Heart right ventricle (tissue), 16 donors: ENCODE measurements at regions not wholly inside any gene's neighbourhood (a gene's known extent, or its start where the extent isn't known, plus 50 kb on each side); places are given as distances from the start of the nearest gene placed in this dataset.

Experiments used
- ATAC-seq, 8 donors: fragments of 200-7000 bp; cut with Tn5 transposase; one replicate each; pipeline ENCODE4 v1.9.1; 2020; ENCODE audit warnings: mild to moderate bottlenecking in 8 of 8, moderate library complexity in 8 of 8, moderate number of reproducible peaks in 1 of 8
- DNase-seq, 2 donors: peaks; one replicate each; pipeline ENCODE4 v3.0.0-alpha.2; 2020
- H3K27ac ChIP-seq, 10 donors: fragments of 200-600 bp; sonication (generic) in 2 of 10; one replicate each; pipeline versions ENCODE4 v1.5.0 to v1.8.0; 2020 to 2022; ENCODE audit warnings: mild to moderate bottlenecking in 3 of 10
- H3K27me3 ChIP-seq, 7 donors: fragments of 200-600 bp; one replicate each; pipeline ENCODE4 v1.8.0; 2021 to 2022; ENCODE audit warnings: mild to moderate bottlenecking in 2 of 7
- H3K36me3 ChIP-seq, 9 donors: fragments of 200-600 bp; sonication (generic) in 1 of 9; one replicate each; pipeline versions ENCODE4 v1.5.0 to v1.8.0; 2020 to 2022; ENCODE audit warnings: mild to moderate bottlenecking in 2 of 9
- H3K4me1 ChIP-seq, 9 donors: fragments of 200-600 bp; sonication (generic) in 1 of 9; one replicate each; pipeline versions ENCODE4 v1.5.0 to v1.8.0; 2020 to 2022; ENCODE audit warnings: mild to moderate bottlenecking in 4 of 9
- H3K4me3 ChIP-seq, 10 donors: fragments of 200-600 bp; sonication (generic) in 2 of 10; one replicate each; pipeline versions ENCODE4 v1.5.0 to v1.8.0; 2020 to 2022; ENCODE audit warnings: mild to moderate bottlenecking in 7 of 10, moderate library complexity in 2 of 10
- H3K9me3 ChIP-seq, 11 donors: fragments of 200-600 bp in 10 of 11; sonication (generic) in 2 of 11; one replicate each; pipeline versions ENCODE4 v1.5.0 to v1.8.0; 2013 to 2022; ENCODE audit warnings: mild to moderate bottlenecking in 2 of 11, control low read depth in 1 of 11, moderate library complexity in 1 of 11
- WGBS, 2 donors: extraction: QIAGEN DNeasy Blood & Tissue Kit; methylation state at CpG; one replicate each; pipeline ENCODE4 v1.1.7; 2013; ENCODE audit warnings: inconsistent platforms in 1 of 2; 5-methylcytosine and 5-hydroxymethylcytosine counted together
- intact Hi-C, 10 donors: fragments of 100-400 bp; cut with DNase I; formaldehyde crosslinking; loops; one replicate each; pipeline versions ENCODE4 v1.11.1 to v1.14.2; 2022
- TF ChIP-seq, protein P1 (sequence below), 9 donors: fragments of 200-600 bp; sonication (generic) in 2 of 9; IDR thresholded peaks; one replicate each; pipeline versions ENCODE4 v1.5.0 to v1.8.0; 2021 to 2022; ENCODE audit warnings: antibody characterized with exemption in 9 of 9, mild to moderate bottlenecking in 5 of 9, moderate library complexity in 1 of 9
- donor health status: Arrhythmogenic right ventricular cardiomyopathy.
- donor health status: ischemic (EF 13 %, LVEDD 7.1; RV severe dilation, severe dysfunction).
- donor health status: healthy with polysubstance abuse.
- donor health status: DM: no; HTN: yes; CAD: no.
- donor health status: DM: no; HTN: no; CAD: no.
- donor health status: ischemic (EF 25% LVEDD 6.9; RV normal size, moderate dysfunction).
- donor health status: ischemic (EF 25% LVEDD 5.7; RV mildly dilated, moderate dysfunction).
- donor health status: healthy.
- donor health status: DM: yes; HTN: yes; CAD: no.
- donor health status: Ischemic cardiomyopathy.
- donor health status: ischemic (EF 35%, LVEDD 5.7; RV mildly dilated, moderate dysfunction).
- donor health status: nonischemic (EF 11% LVEDD 7.7; RV severe dilation, severe dysfunction).
- donor health status: DM: yes; HTN: yes; CAD: no.
- donor health status: PGD.
- donor health status: ischemic (EF 29% LVEDD 5.4; RV normal size, mild dysfunction).
- donor health status: nonischemic (EF 23%, LVEDD 6.1; RV moderate dilation, normal function).

DNA sequence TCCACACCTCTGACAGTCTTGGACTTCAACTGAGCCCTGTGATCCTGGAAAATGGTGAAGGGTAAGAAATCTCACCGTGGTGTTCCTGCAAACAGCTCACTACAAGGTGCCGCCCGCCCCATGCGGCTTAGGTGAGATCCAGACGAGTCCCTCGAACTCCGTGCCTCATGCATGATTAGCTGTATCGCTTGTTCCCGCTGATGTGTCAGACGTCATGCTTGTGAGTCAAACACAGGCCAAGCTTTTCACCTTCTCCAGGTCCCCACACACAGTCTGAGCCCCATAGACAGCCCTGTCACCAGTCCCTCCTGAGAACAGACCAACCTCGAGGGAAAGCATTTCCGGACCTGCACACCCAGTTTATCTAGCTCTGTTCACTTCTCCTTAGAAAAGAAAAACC lies 740.5 kb downstream of the GALR1 start:
- Histone ChIP-seq H3K4me3 (no peak overlapping the region), H3K27ac (no peak overlapping the region), H3K27me3 (peaks cover 0 to 3% (median 0%) of the 10 kb centered on the region in 7 donors), H3K4me1 (no peaks in the 10 kb centered on the region), H3K36me3 (no peaks in the 10 kb centered on the region), H3K9me3 (no peaks in the 10 kb centered on the region)
- TF ChIP-seq, protein P1, sequence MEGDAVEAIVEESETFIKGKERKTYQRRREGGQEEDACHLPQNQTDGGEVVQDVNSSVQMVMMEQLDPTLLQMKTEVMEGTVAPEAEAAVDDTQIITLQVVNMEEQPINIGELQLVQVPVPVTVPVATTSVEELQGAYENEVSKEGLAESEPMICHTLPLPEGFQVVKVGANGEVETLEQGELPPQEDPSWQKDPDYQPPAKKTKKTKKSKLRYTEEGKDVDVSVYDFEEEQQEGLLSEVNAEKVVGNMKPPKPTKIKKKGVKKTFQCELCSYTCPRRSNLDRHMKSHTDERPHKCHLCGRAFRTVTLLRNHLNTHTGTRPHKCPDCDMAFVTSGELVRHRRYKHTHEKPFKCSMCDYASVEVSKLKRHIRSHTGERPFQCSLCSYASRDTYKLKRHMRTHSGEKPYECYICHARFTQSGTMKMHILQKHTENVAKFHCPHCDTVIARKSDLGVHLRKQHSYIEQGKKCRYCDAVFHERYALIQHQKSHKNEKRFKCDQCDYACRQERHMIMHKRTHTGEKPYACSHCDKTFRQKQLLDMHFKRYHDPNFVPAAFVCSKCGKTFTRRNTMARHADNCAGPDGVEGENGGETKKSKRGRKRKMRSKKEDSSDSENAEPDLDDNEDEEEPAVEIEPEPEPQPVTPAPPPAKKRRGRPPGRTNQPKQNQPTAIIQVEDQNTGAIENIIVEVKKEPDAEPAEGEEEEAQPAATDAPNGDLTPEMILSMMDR (IDR thresholded peaks at IDR 0.05): no peak
- ATAC-seq: no peak
- WGBS, 2 donors: 84 to 89% methylated on average over 12 of the region's 12 CpGs
- DNase-seq: no peak
- intact Hi-C loops: no loop called here

DNA sequence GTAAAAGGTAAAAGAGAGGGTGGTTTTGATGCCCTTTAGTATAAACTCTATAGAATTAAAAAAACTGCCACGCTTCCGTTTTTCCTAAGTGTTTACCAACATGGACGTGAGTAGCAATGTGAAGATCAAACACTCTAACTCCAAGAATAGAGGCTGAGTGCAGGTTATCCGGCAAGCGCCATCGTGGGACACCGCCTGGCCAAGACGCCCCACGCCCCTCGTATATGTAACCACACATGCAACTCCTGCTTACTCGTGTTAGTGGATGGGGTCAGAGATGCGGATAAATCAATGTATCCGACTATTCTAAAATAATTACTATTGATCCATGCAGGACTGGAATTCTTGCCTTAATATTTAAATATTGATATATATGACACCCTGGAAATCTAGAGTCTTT lies 741.3 kb downstream of the GALR1 start:
- H3K4me1 ChIP-seq: no peaks in the 10 kb centered on the region
- intact Hi-C loops: no loop called here
- H3K27me3 ChIP-seq: peaks cover 0 to 5% (median 0%) of the 10 kb centered on the region in 7 donors
- DNase-seq: no peak
- 92 to 93% methylated on average over 13 of the region's 13 CpGs for WGBS, 2 donors
- TF ChIP-seq, protein P1 (IDR thresholded peaks at IDR 0.05): no peak
- H3K4me3 ChIP-seq: no peak overlapping the region
- no peaks in the 10 kb centered on the region for H3K9me3 ChIP-seq
- no peaks in the 10 kb centered on the region for H3K36me3 ChIP-seq
- no peak overlapping the region for H3K27ac ChIP-seq
- no peak for ATAC-seq

DNA sequence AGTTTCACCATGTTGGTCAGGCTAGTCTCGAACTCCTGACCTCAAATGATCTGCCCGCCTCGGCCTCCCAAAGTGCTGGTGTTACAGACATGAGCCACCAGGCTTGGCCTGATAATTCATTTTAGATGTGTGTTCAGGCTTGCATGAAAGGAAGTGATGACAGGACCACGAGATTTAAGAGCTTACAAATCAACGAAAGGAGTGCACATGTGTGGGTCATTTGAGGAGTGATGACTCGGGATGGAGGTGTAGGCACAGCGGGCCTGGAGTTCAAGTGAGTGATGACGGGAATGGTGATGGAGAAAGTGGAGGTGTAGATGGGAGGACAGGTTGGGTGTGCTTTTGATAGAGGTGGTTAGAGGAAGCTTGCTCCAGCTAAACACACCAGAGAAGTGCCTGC lies 742.4 kb downstream of the GALR1 start:
- Histone ChIP-seq H3K27me3 (peaks cover 0 to 8% (median 0%) of the 10 kb centered on the region in 7 donors), H3K4me1 (no peaks in the 10 kb centered on the region), H3K27ac (no peak overlapping the region), H3K9me3 (no peaks in the 10 kb centered on the region), H3K4me3 (no peak overlapping the region), H3K36me3 (no peaks in the 10 kb centered on the region)
- no peak for ATAC-seq
- WGBS, 2 donors: 53 to 58% methylated on average over 8 of the region's 8 CpGs
- intact Hi-C loops: no loop called here
- TF ChIP-seq, protein P1 (IDR thresholded peaks at IDR 0.05): no peak
- DNase-seq: no peak

DNA sequence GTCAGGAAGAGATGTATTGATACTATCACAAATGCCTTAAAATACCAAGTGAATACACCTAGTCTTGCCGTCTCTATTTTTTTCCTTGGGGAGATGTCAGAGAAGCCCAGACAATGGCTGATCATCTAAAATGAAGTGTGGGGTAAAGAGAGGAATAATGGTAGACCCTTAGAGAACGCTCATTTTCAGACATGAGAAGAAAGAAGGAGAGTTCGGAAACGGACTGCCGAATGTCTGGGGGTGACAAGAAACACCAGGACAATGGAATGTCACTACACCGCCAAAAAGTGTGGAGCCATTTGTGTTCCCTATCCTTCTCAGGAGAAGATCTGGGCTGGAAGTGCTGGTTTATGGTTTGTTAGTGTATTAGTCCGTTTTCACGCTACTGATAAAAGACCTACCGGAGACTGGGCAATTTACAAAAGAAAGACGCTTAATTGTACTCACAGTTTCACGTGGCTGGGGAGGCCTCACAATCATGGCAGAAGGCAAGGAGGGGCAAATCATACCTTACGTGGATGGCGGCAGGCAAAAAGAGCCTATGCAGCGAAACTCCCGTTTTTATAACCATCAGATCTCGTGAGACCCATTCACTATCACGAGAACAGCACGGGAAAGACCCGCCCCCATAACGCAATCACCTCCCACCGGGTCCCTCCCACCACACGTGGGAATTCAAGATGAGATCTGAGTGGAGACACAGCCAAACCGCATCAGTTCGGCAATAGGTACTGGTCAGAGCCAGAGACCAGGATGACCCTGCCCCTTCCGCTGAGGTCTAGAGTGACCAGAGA lies 743.7 kb downstream of the GALR1 start:
- Histone ChIP-seq H3K4me1 (no peaks in the 10 kb centered on the region), H3K9me3 (no peaks in the 10 kb centered on the region), H3K4me3 (no peak overlapping the region), H3K27me3 (peaks cover 0 to 8% (median 0%) of the 10 kb centered on the region in 7 donors), H3K27ac (no peak overlapping the region), H3K36me3 (no peaks in the 10 kb centered on the region)
- no peak for ATAC-seq
- TF ChIP-seq, protein P1 (IDR thresholded peaks at IDR 0.05): no peak
- no peak for DNase-seq
- WGBS, 2 donors: 86 to 90% methylated on average over 24 to 25 of the region's 25 CpGs
- intact Hi-C loops: no loop called here
